GM21786 (cell line): ENCODE measurements at regions not wholly inside any gene's neighbourhood (a gene's known extent, or its start where the extent isn't known, plus 50 kb on each side); places are given as distances from the start of the nearest gene placed in this dataset.
"Not testable (repeated sequence)": the region's sequence is repeated elsewhere in the genome, so short reads cannot be mapped to it uniquely, and the experiment has no call there.

Source experiments
- ATAC-seq: cut with Tn5 transposase; IDR thresholded peaks from one replicate; pipeline ENCODE4 v1.9.1; 2021; ENCODE audit not compliant: unreplicated experiment

DNA sequence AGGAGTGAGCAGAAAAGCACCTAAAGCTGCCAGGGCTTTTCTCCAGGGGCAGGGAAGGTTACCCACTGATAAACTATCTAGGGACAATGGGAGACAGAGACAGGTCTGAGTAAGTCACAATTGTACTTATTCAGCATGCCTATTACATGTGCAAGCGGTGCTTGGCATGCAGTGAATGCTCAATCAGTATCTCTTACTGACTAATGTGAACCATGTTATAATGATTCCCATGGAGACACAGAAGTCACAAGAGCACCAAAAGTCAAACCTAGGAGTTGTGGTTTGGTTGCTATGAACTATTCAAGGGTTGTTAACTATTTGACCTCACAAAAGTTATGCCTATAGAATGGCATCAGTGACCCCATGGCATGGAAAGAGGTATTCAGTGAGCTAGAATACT is 50.0 kb upstream of the RASGRP1 start:
- ATAC-seq, result no peak

DNA sequence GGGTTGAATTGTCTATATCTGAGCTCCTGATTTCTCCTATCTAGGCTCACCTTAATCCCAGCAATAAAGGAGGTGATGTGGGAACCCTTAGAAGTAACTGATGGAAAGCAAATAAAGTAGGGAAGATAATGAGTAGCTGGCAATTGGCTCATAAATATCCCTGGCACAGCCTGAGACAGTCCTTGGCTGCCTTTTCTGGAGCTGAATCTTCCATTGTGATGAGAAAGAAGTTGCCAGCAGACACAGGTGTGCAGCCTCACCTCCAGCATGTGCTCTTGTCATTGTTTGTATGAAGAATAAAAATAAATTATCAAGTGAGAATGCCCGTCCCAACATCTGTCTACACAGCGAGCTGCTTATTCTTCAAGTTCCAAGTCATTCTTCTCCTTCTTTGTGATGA is 53.2 kb upstream of the RASGRP1 start:
- ATAC-seq, result no peak

DNA sequence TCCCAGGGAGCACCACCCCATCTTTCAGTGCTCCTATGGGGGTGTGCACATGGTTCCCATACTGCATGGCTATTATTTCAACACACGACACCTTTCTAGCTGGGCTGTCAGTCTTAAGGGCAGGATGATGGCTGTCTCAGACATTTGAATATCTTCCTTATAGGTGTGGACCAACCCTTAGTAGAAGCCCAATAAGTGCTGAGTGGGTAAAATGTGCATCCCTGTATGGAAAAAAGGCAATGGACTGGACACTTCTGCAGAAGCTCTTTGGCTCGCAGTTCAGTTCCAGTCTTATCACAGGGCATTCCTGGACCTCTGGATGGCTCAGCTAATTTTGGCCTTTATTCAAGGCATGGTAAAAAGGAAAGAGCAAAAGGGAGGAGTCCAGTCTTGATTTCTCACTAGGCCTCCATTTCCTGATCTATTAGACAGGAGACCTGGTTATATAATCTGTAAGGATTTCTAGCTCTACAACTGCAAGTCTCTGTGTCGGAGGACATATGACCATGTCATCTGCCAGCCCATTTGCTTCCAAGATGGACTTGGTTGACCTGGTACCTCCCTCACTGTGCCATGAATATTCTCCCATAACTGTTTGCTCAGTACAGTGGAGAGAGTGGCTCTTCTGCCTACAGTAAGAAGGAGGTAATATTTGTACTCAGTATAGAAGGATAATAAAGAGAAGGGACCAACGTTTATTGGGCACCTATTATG is 53.8 kb upstream of the RASGRP1 start:
- no peak for ATAC-seq

DNA sequence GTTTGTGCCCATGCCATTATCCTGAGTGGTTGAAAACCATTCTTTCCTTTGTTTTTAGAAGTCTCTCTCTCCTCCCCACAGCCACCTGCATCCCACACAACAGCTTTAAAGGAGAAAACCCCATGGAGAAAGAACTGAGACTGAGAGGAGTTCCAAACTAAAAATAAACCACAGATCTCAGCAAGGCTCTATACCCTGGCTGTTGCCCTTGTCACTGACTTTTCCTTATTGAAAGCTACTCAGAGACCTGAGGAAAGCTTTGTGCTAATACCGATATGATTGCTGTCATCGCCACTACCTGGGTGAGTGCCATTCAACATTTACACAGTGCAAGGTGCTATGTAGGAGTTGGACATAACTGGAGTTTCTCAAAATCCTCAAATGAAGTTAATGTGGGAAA is 55.5 kb upstream of the RASGRP1 start:
- ATAC-seq, result no peak

DNA sequence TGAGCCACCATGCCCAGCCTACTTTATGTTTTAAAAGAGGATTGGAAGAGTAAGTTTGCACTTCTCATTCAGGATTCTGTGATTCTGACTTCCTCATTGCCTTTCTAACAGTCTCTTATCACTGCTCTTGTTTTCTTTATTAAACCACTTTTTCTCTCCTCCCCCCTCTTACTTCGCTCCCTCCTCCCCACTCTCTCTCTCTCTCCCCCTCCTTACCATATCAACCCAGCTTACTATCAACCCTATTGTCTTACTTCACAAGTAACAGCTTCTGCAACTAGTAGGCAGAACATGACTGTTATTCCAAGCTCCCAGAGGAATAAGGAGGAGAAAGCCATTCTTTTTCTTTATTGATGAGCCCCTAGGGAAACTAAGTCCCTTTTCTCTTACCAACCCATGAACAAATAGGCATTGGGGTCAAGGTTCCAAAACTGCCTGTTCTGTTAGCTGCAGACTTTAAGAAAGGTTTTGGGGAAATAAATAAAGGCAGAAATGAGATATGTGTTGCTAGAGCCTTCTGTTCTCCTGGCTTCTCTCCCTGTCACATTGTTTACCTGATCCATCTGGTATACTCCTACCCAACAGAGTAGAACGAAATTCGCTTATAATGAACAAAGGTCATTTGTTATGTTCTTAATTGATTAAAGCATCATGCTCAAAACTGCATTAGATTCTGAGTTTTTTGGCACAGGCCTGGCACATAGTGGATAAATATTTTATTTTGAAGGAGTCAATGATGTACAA is 56.4 kb upstream of the RASGRP1 start:
- ATAC-seq, result no peak

DNA sequence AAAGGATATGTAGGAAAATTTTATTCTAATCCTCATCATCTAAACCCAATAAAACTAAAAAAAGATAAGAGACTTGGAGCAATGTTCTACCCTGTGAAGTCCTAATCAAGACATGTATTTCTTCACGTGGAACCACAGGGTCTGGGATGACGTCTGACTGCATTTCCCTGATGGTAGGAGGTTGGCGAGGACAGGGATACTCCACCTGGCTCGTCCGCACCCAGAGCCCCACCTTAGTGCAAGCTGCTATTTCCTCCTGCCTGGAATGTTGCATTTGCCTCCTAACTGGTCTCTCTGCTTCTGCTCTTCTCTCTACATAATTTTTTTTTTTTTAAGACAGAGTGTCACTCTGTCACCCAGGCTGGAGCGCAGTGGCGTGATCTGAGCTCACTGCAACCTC is 57.7 kb upstream of the RASGRP1 start:
- ATAC-seq, result no peak

DNA sequence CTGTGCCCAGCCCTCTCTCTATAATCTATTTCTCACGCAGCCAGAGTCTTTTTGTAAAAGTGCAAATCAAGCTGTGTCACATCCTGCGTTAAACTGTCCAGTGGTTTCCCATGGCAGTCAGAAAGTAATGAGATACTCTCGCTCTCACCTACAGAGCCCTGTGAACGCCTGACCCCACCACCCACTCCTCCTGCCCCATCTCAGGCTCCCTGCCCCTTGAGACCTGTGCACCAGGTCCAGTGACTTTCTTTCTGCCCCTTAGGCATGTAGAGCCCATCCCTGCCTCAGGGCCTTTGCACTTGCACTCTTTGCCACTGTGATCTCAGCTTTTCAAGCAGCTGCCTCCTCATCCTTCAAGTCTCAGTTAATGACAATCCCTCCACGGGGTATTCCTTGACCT is 58.3 kb upstream of the RASGRP1 start:
- ATAC-seq, result no peak

DNA sequence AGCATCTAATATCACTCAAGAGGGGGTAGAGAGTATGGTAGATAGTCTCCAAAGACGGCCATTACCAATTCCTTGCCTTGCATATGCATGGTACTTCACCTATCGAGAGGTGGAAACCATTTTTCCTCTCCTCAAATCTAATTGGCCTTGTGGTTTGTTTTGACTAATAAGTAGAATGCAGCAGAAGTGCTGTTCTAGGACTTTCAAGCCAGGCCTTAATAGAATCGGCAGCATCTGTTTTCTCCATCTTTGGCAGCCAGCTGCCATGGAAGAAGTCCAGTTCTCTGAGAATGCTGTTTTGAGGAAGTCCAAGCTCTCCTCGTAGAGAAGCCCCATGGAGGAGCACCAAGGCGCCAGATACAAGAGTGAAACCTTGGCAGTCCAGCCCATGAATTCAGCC is 59.1 kb upstream of the RASGRP1 start:
- ATAC-seq, result no peak

DNA sequence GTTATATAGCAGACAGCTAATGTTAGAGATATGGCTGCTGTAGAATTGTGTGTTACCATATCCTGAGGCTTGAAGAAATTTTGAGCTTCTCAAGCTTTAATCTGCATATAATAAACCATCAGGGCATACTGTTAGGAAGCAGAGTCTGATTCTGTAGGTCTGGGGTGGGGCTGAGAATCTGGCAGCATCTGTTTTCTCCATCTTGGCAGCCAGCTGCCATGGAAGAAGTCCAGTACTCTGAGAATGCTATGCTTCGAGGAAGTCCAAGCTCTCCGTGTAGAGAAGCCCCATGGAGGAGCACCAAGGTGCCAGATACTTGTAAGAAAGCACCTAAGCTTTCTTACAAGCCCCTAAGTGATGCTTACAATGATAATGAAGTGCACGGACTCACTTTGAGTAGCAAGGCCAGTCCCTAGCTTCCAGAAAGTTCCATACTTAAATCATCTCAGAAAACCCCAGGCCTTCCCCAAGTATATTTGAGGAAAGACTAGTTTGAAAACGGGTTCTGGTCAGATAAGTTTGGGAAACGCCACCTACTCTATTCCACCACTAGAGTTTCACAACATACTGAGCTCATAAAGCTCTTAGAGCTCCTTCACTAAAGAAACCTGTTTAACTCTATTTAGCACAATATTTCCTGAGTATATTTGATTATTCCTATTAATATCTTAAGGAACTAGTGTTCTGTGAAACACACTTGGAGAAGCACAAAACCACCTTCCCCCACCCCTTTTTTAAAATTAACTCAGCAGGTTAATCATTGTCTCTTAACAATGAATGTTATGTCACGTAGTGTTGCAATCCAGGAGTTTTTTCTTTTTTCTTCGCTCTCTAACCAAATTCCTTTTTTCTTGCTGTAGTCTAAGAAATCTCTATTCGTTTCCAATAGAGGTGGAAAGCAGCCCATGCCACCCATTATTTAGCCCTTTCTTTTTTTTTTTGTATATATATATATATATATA is 59.9 kb upstream of the RASGRP1 start:
- ATAC-seq, result no peak

DNA sequence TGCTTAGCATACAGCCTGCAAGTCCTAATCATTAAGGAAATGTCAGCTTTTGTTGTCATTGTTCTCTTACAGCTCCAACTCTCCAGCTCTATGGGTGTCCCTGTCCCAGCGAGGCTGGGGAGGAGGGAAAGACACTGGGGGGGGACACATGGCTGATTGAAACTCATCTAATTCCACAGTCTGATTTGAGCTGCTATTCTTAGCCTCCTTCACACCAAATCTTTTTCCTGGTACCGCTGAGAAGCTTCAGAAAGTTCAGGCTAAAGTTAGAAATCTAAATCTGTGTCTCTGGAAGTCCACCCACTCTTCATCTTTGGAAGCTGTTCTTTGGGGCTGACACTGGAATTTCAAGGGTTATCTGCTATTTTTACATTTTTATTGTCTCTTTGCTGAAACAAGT is 61.3 kb upstream of the RASGRP1 start:
- no peak for ATAC-seq

DNA sequence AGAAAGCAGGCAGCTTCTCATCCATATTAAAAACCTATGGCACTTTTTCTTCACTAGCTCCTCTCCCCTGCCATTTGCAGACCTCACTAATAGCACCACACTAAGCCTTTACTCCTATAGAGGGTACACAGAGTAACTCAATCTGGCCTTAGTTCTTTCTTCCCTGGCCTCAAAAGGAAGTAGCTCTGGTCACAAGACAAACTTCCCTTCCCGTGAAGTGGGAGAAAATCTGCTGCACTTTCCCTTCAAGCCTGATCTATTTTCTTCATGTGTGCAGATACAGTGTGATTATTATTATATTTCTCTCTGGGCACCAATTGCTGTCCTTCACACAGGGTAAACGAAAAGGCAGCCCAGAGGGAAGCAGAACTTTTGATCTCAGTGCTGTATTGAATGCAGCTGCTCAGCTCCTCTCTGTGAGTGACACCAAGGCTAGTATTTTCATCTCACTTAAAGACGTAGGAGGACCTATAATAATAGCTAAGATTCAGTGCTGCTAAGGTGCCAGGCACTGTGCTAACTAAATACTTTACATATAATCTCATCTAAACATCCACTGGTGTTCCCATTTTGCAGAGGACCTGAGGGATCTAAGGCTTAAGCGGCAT is 61.9 kb upstream of the RASGRP1 start:
- no peak for ATAC-seq

DNA sequence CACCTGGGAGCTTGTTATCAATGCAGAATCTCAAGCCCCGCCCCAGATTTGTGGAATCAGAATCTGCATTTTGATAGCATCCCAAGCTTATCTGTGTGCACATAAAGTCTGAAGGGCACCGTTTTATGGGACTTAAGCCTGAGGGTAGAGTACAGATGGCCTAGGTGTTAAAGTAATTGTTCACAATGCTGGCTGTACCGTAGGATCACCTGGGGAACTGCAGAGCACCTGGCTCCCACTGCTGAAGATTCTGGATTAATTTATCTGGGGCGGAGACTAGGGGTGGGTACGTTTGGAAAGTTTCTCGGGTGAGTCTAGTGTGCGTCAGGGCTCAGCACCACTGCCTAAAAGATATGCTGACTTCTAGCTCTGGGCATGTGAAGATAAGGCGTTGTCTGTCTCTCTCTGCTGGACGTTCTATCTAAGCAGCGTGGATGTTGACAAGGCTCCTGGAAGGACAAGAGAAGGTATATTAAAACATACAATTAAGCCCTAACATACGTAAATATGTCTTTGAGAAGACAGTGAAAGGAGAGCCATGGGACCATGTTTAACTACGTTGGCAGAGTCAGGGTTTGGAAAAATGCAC is 63.2 kb upstream of the RASGRP1 start:
- ATAC-seq, result no peak

DNA sequence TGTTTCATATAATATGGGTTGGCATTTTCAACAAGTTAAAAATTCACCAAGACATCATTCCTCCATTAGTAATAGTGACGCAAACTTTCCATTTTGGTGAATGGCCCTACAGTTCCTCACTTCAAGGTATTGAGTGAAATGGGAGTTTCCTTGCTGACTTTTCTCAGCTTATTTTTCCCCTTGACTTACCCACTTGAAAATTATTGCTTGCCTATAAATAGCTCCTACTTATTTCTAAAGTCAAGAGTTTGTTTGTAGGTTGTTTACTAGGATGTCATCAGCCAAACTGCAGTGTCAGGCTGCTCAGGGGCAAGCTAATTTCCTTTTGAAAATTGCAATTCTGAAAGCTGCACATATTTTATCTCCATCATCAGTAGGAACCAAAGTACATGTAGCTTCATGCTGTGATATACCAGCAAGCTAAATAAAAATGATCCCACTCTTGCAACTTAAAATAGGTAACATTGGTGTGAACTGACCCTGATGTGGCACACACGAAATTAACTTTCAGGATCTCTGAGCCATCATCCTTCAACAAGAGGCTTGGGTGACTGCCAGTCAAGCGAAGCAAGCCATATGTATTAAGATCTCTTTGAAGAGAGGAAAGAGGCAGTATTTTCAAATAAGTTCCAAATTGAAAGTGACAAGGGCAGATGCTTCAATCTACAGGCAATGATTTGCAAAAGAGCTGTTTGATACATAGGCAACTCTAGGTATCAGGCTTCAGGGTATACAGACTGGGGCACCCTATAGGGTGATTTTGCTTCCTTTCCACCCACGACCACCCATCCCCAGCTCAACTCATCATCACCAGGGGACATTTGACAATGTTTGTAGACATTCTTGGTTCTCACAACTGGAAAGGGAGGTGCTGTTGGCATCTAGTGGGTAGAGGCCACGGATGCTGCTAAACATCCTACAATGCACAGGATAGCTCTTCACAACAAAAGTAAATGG is 66.8 kb upstream of the RASGRP1 start:
- peak; percentile 70 for ATAC-seq

DNA sequence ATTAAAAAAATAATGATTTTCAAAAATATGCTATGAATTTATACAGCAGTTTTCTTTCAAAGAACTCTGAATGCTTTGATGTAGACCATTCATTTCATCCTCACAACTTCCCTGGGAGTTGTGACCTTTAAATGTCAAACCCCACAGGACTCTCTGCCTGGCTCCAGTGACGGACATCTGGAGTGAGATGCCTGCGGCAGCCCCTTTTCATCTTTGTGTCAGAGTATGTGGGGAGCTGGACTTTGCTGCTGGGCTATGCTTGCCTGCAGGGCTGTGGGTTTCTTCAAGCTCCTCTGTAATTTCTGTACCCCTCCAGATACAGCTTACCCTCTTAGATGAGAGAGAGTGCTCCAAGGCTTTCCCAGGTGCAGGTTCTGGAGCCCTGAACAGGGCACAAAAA is 70.6 kb upstream of the RASGRP1 start:
- ATAC-seq, result no peak

DNA sequence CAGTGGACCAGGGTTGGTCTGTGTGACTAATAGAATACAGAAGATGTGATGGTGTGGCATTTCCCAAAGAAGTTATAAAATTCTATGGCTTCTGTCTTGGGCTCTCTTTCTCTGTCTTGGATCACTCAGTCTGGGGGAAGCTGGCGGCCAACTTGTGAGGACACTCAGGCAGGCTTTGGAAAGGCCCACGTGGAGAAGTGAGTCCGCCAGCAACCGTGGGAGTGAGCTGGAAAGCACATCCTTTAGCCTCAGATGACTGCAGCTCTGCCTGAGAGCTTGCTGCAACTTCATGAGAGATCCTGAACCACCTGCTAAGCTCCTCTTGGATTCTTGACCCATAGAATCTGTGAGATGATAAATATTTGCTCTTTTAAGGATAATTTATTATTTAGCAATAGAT is 72.0 kb upstream of the RASGRP1 start:
- no peak for ATAC-seq

DNA sequence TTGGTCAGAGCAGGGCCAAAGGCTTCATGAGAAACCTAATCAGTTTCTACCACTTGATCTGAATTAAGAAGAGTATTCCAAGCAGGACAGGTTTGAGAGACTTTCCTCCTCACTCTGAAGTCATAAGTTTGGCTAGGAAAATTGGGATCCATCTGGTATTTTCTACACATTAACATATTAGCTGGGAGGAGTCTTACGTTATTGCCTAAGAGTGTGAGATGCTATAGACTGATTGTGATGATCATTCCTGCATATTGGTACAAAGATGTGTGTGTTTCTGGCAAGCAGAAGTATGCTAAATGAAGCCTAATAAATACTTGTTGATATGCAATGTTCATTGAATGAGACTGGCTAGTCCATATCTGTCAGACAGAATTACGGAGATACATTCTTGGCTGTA is 73.5 kb upstream of the RASGRP1 start:
- ATAC-seq, result no peak

DNA sequence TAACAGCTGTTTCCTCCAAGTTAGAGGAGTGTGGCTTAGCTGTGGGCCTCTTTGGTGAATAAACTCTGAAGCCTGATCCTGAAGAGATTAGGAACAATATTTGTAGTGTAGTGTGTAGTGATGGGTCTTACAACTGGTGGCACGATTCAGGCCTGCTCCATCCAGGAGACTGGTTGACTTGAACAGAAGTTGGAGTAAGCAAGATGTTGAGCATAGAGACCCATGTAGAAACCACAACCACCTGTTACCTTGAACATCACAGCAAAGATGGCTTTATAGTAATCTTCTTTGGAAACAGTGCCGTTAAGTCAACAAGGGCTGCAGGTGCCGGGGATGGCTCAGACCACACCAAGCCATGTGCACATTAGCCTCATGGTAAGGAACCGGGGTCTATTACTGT is 74.2 kb upstream of the RASGRP1 start:
- no peak for ATAC-seq

DNA sequence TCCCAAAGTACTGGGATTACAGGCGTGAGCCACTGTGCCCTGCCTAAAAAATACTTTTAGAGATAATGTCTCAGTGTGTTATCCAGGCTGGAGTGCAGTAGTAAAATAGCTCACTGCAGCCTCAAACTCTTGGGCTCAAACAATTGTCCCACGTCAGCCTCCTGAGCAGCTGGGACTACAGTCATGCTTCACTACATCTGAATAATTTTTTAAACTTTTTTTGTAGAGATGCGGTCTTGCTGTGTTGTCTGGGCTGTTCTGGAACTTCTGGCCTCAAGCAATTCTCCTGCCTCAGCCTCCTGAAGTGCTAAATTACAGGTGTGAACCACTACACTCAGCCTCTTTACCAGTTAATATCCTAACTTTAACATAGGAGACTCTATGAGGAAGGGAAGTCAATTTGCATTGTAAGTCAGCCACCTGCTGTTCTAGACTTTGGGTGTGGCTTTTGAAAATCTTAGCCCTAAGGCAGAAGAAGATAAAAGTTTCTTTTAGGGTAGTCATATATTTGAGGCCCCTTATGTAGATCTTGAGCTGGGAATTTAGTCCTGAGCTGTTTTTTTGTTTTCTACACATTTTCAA is 78.2 kb upstream of the RASGRP1 start:
- peak; percentile 69 for ATAC-seq

DNA sequence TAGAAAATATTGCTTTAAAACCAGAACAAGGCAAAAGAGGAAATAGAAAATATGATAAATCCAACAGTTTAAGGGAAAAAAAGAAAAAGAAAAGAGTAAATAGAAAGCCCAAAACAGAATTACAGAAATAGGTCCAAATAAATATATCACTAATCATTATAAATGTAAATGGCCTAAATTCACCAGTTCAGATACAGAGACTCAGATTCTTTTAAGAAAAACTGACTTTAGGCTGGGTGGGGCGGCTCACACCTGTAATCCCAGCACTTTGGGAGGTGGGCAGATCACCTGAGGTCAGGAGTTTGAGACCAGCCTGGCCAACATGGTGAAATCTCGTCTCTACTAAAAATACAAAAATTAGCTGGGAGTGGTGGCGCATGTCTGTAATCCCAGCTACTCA is 79.7 kb upstream of the RASGRP1 start:
- not testable (repeated sequence) for ATAC-seq
